Left ventricle myocardium inferior (tissue), 1 donor: ENCODE measurements at regions not wholly inside any gene's neighbourhood (a gene's known extent, or its start where the extent isn't known, plus 50 kb on each side); places are given as distances from the start of the nearest gene placed in this dataset.

Experiments
- DNase-seq: peaks from one replicate; pipeline ENCODE4 v3.0.0-alpha.2; 2020
- H3K27ac ChIP-seq: fragments of 200-600 bp; replicated peaks from 2 replicates; pipeline ENCODE4 v1.8.0; 2021
- H3K27me3 ChIP-seq: fragments of 200-600 bp; 2 replicates; pipeline ENCODE4 v1.8.0; 2021; ENCODE audit warnings: low read depth
- H3K36me3 ChIP-seq: fragments of 200-600 bp; 2 replicates; pipeline ENCODE4 v1.8.0; 2021
- H3K4me1 ChIP-seq: fragments of 200-600 bp; 2 replicates; pipeline ENCODE4 v1.8.0; 2021
- H3K4me3 ChIP-seq: fragments of 200-600 bp; 2 replicates; pipeline ENCODE4 v1.8.0; 2021; ENCODE audit warnings: mild to moderate bottlenecking, moderate library complexity
- H3K9me3 ChIP-seq: fragments of 200-600 bp; replicated peaks from 2 replicates; pipeline ENCODE4 v1.8.0; 2021
- CTCF ChIP-seq: fragments of 200-600 bp; IDR thresholded peaks from 2 replicates; pipeline ENCODE4 v1.8.0; 2021; ENCODE audit warnings: antibody characterized with exemption, mild to moderate bottlenecking, borderline replicate concordance
- intact Hi-C: fragments of 100-400 bp; cut with micrococcal nuclease; formaldehyde crosslinking; loops from one replicate; pipeline ENCODE4 v1.11.0; 2022
- donor health status: DM: no; HTN: yes; CAD: no; lungs with severe emphysema.

GRCh38 chr5:133742431-133742988 lies 130.2 kb upstream of the FSTL4 start:
- no peaks in the 10 kb centered on the region for H3K9me3 ChIP-seq
- TF ChIP-seq CTCF = no peak
- no peaks in the 10 kb centered on the region for H3K36me3 ChIP-seq
- intact Hi-C loops = no loop called here
- H3K27me3 ChIP-seq = peaks cover 47% of the 10 kb centered on the region
- no peak for DNase-seq
- no peaks in the 10 kb centered on the region for H3K4me1 ChIP-seq
- H3K4me3 ChIP-seq = no peak overlapping the region
- H3K27ac ChIP-seq = no peak overlapping the region

- TF ChIP-seq CTCF = no peak
- H3K27me3 ChIP-seq = peaks cover 47% of the 10 kb centered on the region
- H3K4me1 ChIP-seq = no peaks in the 10 kb centered on the region
- no peak for DNase-seq
- no peak overlapping the region for H3K4me3 ChIP-seq
- intact Hi-C loops = no loop called here
- H3K36me3 ChIP-seq = no peaks in the 10 kb centered on the region
- H3K27ac ChIP-seq = no peak overlapping the region
- H3K9me3 ChIP-seq = no peaks in the 10 kb centered on the region
These were observed 129.5 kb upstream of the FSTL4 start for GRCh38 chr5:133741818-133742355.

- DNase-seq = no peak
- intact Hi-C loops = no loop called here
- Histone ChIP-seq H3K36me3 (no peaks in the 10 kb centered on the region), H3K27me3 (peaks cover 47% of the 10 kb centered on the region), H3K27ac (no peak overlapping the region), H3K4me3 (no peak overlapping the region), H3K9me3 (no peaks in the 10 kb centered on the region), H3K4me1 (no peaks in the 10 kb centered on the region)
- TF ChIP-seq CTCF = no peak
These were observed 129.1 kb upstream of the FSTL4 start for GRCh38 chr5:133741396-133741795.

- H3K4me3 ChIP-seq = no peak overlapping the region
- DNase-seq = no peak
- peaks cover 5% of the 10 kb centered on the region for H3K9me3 ChIP-seq
- intact Hi-C loops = no loop called here
- H3K4me1 ChIP-seq = no peaks in the 10 kb centered on the region
- TF ChIP-seq CTCF = no peak
- peaks cover 44% of the 10 kb centered on the region for H3K27me3 ChIP-seq
- no peak overlapping the region for H3K27ac ChIP-seq
- H3K36me3 ChIP-seq = no peaks in the 10 kb centered on the region
These were observed 126.9 kb upstream of the FSTL4 start for GRCh38 chr5:133739181-133739780.

- peaks cover 7% of the 10 kb centered on the region for H3K9me3 ChIP-seq
- no peak overlapping the region for H3K4me3 ChIP-seq
- intact Hi-C loops = no loop called here
- H3K27me3 ChIP-seq = peaks cover 39% of the 10 kb centered on the region
- no peak for TF ChIP-seq CTCF
- H3K36me3 ChIP-seq = no peaks in the 10 kb centered on the region
- no peak for DNase-seq
- no peak overlapping the region for H3K27ac ChIP-seq
- H3K4me1 ChIP-seq = no peaks in the 10 kb centered on the region
These were observed 125.9 kb upstream of the FSTL4 start for GRCh38 chr5:133738271-133738670.
